ENCODE measurements at regions not wholly inside any gene's neighbourhood (a gene's known extent, or its start where the extent isn't known, plus 50 kb on each side); places are given as distances from the start of the nearest gene placed in this dataset.
"Not testable (repeated sequence)": the region's sequence is repeated elsewhere in the genome, so short reads cannot be mapped to it uniquely, and the experiment has no call there.

DNA sequence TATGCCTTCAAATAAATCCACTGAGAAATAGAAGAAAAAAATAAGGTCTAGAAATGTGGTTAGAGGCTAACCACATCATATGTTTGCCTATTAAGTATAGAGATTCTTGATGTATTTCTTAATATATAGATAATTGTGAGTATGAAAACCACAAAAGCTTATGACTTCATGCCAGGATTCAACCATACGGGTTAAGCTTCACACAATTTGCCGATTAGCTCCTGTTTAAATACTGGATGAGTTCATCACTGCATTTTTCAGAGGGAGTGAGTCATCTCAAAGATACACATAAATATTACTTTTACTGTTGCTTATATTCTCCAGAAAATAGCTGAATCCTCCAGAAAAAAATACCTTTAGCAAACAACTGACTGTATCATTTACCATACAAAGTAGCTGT is 79.6 kb downstream of the RPL10L start:
- Histone ChIP-seq H3K9me2 (ENCODE audit: insufficient read depth, low read length) (no peaks in the 10 kb centered on the region), H3K36me3 (ENCODE audit: insufficient read depth, low read length) (no peaks in the 10 kb centered on the region), H3K79me2 (ENCODE audit: insufficient read depth, low read depth, low read length) (no peaks in the 10 kb centered on the region), H2AFZ (ENCODE audit: low read length) (no peak overlapping the region), H3K4me2 (ENCODE audit: low read length) (no peak overlapping the region), H3K4me3 (ENCODE audit: low read depth, low read length, poor library complexity, severe bottlenecking) (no peak overlapping the region), H3K27ac (ENCODE audit: low read depth, low read length, poor library complexity, severe bottlenecking) (no peak overlapping the region), H3K9me3 (ENCODE audit: low read length) (no peaks in the 10 kb centered on the region), H4K20me1 (ENCODE audit: insufficient read depth, low read length) (no peaks in the 10 kb centered on the region), H3K4me1 (ENCODE audit: insufficient read depth, low read length, poor library complexity, severe bottlenecking) (no peaks in the 10 kb centered on the region)
- POLR2A ChIA-PET: no interaction called here
- no TSS peak for BruUV-seq (replicated peaks)
- intact Hi-C loops (cut with micrococcal nuclease; ENCODE audit: unreplicated experiment): no loop called here
- DNase-seq (ENCODE audit: low spot score): no peak
- CTCF ChIA-PET (ENCODE audit: unreplicated experiment): no interaction called here
- TF ChIP-seq EZH2phosphoT487 (IDR thresholded peaks at IDR 0.05; ENCODE audit: borderline replicate concordance, low read depth, low read length): no peak
- TF ChIP-seq, protein P1, sequence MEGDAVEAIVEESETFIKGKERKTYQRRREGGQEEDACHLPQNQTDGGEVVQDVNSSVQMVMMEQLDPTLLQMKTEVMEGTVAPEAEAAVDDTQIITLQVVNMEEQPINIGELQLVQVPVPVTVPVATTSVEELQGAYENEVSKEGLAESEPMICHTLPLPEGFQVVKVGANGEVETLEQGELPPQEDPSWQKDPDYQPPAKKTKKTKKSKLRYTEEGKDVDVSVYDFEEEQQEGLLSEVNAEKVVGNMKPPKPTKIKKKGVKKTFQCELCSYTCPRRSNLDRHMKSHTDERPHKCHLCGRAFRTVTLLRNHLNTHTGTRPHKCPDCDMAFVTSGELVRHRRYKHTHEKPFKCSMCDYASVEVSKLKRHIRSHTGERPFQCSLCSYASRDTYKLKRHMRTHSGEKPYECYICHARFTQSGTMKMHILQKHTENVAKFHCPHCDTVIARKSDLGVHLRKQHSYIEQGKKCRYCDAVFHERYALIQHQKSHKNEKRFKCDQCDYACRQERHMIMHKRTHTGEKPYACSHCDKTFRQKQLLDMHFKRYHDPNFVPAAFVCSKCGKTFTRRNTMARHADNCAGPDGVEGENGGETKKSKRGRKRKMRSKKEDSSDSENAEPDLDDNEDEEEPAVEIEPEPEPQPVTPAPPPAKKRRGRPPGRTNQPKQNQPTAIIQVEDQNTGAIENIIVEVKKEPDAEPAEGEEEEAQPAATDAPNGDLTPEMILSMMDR (conservative IDR thresholded peaks at IDR 0.05; ENCODE audit: low read length): no peak

DNA sequence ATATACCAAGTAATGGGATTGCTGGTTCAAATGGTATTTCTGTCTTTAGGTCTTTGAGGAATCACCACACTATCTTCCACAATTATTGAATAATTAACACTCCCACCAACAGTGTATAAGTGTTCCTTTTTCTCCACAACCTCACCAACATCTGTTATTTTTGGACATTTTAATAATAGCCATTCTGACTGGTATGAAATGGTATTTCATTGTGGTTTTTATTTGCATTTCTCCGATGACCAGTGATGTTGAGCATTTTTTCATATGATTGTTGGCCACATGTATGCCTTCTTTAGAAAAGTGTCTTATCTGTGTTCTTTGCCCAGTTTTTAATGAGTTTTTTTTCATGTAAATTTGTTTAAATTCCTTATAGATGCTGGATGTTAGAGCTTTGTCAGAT is 83.4 kb downstream of the RPL10L start:
- BruUV-seq (replicated peaks); POLR2A ChIA-PET; intact Hi-C loops (cut with micrococcal nuclease; ENCODE audit: unreplicated experiment); H3K4me3 ChIP-seq (ENCODE audit: low read depth, low read length, poor library complexity, severe bottlenecking); H3K9me3 ChIP-seq (ENCODE audit: low read length); H3K4me1 ChIP-seq (ENCODE audit: insufficient read depth, low read length, poor library complexity, severe bottlenecking); H3K4me2 ChIP-seq (ENCODE audit: low read length); CTCF ChIA-PET (ENCODE audit: unreplicated experiment); H3K27ac ChIP-seq (ENCODE audit: low read depth, low read length, poor library complexity, severe bottlenecking); H3K36me3 ChIP-seq (ENCODE audit: insufficient read depth, low read length); H3K79me2 ChIP-seq (ENCODE audit: insufficient read depth, low read depth, low read length); H3K9me2 ChIP-seq (ENCODE audit: insufficient read depth, low read length); H2AFZ ChIP-seq (ENCODE audit: low read length); DNase-seq (ENCODE audit: low spot score); H4K20me1 ChIP-seq (ENCODE audit: insufficient read depth, low read length): not testable (repeated sequence)

DNA sequence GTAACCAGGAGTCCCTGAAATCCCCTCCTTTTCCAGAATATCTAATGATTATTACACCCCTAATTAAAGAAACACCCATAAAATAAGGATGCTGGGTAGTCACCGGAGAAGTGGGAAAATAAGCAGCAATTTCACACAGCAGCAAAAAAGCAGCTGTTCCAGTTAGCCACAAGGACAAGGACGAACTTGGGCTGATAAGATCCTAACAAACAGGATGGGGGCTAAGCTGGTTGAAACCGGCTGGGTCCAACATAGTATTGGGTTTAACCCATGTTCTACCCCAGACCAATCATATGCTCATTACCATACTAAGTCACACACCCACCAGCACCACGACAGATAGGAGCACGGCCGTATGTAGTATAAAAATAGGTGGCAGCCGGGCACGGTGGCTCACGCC is 100.7 kb downstream of the RPL10L start:
- H3K27ac ChIP-seq (ENCODE audit: low read depth, low read length, poor library complexity, severe bottlenecking): no peak overlapping the region
- H3K79me2 ChIP-seq (ENCODE audit: insufficient read depth, low read depth, low read length): no peaks in the 10 kb centered on the region
- H3K4me2 ChIP-seq (ENCODE audit: low read length): no peak overlapping the region
- H4K20me1 ChIP-seq (ENCODE audit: insufficient read depth, low read length): no peaks in the 10 kb centered on the region
- ChIA-PET CTCF (ENCODE audit: unreplicated experiment) (no interaction called here), POLR2A (no interaction called here)
- H3K9me3 ChIP-seq (ENCODE audit: low read length): 0 out of 2 replicates have a peak, but pooled peaks cover 3% of the 10 kb centered on the region
- H3K4me3 ChIP-seq (ENCODE audit: low read depth, low read length, poor library complexity, severe bottlenecking): no peak overlapping the region
- intact Hi-C loops (cut with micrococcal nuclease; ENCODE audit: unreplicated experiment): no loop called here
- H3K36me3 ChIP-seq (ENCODE audit: insufficient read depth, low read length): no peaks in the 10 kb centered on the region
- TF ChIP-seq, protein P1 (conservative IDR thresholded peaks at IDR 0.05; ENCODE audit: low read length): no peak
- no peak for TF ChIP-seq EZH2phosphoT487 (IDR thresholded peaks at IDR 0.05; ENCODE audit: borderline replicate concordance, low read depth, low read length)
- H2AFZ ChIP-seq (ENCODE audit: low read length): no peak overlapping the region
- no peaks in the 10 kb centered on the region for H3K4me1 ChIP-seq (ENCODE audit: insufficient read depth, low read length, poor library complexity, severe bottlenecking)
- no peaks in the 10 kb centered on the region for H3K9me2 ChIP-seq (ENCODE audit: insufficient read depth, low read length)
- DNase-seq (ENCODE audit: low spot score): no peak
- no TSS peak for BruUV-seq (replicated peaks)
